SKM-1 (cell line): ENCODE measurements at regions not wholly inside any gene's neighbourhood (a gene's known extent, or its start where the extent isn't known, plus 50 kb on each side); places are given as distances from the start of the nearest gene placed in this dataset.
"Not testable (repeated sequence)": the region's sequence is repeated elsewhere in the genome, so short reads cannot be mapped to it uniquely, and the experiment has no call there.

Source experiments
- DNase-seq: peaks from one replicate; lab custom pipeline; 2025; ENCODE audit not compliant: unreplicated experiment; lab: John Stamatoyannopoulos, UW

DNA sequence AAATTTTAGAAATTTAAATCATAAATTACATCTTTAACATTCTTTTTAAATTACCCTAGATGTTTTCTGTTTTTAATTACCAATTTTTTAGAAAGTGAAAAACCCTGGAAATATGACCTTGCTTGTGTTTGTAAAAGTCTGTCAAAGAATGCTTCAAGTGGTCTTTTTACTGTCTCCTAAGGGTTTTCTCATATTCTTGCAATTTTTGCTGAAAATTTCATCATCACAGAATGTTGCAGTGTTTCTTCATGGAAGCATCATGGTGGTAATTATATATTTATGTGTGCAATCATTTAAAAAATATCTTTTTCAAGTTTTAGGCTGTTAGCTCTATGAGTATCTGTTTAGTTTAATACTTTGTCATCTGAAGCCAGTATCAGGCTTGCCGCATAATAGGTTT is 178.2 kb downstream of the HDGFL1 start:
- DNase-seq, result no peak

DNA sequence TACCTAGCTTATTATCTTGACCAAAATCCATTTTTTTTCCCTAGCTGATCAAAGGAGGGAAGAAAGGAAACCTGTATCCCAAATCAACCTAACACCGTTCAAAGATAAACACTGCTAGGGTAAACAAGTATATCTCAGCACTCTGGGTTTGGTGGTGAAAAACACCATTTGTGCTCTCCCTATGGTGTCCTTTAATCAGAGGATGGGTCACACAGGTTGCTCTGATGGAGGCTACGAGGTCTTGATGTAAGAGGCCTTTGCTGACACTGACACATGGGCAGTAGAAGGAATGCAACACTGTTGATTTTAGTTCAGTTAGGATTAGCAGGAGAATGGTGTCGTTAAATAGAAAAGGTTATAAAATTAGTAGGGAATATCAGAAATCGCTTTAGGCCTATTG is 179.3 kb downstream of the HDGFL1 start:
- no peak for DNase-seq

DNA sequence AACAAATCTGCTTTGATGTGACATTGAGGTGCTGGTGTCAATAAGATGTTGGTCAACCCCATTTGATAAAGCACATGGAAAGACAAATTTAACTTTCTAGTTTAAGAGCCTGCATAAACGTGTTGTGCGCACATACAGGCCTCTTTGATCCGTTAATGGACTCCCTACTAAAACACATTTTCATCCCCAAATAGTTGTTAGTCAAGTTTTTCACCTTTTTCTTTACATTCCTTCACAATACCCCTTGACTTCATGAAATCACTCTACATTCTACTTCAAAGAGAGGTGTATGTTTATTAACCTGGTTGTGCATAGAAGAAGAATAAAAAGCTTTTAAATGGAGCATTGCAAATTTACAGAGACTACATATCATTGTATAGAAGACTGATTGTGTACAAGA is 180.3 kb downstream of the HDGFL1 start:
- DNase-seq, result no peak

DNA sequence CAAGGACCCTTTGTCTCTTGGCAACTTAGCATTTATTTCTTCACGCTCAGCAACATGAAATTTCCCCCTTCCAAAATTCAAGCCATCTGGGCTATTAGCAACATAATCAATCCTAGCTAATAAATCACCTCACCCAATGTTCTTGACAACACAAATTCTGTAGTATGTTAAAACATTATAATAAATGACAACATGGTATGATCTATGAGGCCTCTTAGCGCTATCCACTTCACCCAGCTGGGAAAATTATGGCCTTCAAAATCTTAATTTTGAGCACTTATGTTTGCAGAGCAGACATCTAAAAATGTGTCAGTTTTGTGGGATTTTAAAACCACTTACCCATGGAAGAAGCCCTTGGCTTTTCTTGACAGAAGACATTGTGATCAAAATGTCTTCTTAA is 181.9 kb downstream of the HDGFL1 start:
- no peak for DNase-seq

DNA sequence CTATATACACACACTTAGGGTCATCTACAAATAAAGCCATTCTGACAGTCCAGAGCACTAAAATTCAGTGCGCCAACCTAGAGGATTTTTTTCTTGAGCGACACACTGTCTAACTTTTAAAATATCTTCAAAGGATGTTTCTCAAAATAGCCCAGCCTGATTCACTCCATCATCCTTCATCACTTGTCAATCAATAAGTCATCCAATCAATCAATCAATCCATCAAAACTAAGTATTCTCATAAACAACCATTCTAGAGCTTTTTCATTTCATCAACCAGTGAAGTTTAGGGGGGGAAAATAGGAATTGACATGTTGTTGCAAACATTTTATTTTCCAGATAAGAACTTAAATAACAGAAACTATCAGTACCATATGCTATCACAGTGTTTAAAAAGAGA is 183.2 kb downstream of the HDGFL1 start:
- no peak for DNase-seq

DNA sequence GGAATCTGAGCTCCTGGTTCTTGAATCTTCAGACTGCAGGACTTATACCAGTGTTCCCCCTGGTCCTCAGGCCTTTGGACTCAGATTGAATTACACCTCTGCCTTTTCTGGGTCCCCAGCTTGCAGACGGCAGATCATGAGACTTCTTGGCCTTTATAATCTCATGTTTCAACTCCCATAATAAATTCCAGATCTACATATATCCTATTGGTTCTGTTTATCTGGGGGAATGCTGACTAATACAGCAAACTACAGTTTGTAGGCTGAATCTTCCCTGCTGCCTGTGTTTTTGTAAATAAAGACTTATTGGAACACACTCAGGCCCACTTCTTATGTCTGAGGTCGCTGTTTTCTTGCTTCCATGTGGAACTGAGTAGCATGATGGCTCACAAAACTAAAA is 184.7 kb downstream of the HDGFL1 start:
- no peak for DNase-seq

DNA sequence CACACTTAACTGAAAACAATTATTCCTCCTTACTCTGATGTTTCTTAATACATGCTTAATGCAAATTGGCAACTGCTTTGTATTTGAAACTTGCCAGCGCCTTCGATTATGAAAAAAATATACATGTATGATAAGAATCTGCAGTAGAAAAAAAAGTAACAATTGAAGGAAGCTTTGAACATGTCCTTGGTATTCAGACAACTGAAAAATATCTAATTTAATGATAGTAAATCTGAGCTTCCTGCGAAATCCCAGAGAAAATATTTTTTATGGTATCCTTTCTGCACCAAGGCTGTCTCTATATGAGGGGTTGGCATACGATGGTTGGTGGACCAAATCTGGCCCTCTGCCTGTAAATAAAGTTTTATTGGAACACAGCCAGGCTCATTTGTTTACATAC is 186.2 kb downstream of the HDGFL1 start:
- DNase-seq, result no peak

DNA sequence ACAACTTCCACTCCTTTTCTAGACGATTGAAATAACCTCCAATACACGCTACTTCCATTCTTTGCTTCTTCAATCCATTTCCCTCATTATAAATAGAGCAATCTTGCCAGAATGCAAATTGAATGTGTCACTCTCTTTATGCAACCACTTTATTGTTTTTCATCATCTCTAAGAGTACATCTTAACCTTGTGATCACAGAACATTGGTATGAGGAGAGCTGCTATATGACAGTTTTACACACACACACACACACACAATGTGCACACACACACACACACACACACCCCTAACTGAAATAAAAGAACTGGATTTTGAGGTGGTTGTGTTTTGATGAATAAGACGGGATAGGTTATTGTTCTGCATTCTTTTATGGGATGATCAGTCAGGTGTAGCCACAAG is 187.0 kb downstream of the HDGFL1 start:
- no peak for DNase-seq

DNA sequence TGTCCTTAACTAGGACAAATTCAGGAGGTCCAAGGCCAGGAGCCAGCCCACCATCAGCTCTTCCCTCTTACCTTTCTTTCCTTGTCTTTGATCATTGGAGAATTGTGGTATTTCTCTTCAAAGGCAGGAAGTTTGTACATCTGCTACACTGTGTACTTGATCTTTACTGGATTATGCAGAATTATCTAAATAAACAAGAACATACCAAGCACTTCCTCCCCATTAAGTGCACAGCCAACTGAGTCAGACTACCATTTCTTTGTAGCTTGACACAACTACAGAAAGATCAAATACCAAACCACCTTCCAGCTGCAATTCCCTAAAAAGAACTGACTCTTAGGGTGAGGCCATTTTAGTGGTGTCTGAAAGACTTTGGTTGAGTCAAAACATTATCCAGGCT is 195.1 kb downstream of the HDGFL1 start:
- DNase-seq, result no peak

DNA sequence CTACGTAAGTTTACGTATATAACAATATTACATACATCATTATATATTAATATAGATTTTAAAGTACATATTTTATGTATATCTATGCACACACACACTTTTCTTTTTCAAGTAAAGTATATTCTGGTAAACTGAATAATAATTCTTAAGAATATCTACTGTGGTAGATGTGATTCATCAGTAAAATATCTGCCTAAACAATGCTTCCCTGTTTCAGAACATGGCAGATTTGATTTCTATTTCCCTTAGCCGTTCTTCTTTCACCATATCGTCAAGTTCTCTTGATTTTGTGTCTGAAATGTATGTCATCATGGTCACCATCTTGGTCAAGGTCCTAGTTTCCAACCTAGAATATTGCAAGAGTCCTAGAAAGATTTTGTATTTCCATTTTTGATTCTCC is 195.6 kb downstream of the HDGFL1 start:
- DNase-seq, result no peak

DNA sequence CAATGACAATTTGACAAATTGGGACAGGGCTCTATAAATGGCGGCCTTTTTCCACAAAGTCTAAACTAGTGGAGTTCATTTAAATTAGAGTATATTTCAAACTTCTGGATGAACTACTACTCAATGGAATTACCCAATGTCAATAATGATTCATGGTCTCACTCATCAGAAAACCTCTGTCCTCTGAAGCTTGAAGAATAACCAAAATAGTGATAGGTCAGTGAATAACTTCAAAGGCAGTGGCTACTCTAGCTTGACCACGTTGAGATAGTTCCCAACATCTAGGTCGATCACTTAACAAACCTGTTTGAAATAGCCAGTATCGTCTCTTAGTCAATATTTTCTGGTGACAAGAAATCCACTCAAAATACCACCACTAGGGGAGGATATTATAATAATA is 197.6 kb downstream of the HDGFL1 start:
- DNase-seq, result no peak

DNA sequence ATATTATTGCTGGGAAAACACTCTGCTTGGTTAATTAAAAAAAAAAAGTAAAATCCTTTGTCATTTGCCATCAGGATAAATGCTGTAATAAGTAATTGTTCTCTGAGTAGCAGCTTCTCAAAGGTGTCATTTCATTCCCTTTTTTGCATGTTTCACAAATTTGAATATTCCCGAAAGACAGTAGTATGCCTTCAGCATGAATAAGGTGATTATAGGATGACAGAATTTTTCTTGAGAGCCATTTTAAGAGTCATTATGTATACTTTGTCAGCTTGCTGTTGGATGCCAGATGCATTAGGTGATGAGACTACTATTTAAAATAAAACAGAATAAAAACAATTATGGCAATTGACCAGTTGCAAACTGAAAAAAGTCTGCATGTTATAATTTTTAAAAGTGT is 200.7 kb downstream of the HDGFL1 start:
- no peak for DNase-seq

DNA sequence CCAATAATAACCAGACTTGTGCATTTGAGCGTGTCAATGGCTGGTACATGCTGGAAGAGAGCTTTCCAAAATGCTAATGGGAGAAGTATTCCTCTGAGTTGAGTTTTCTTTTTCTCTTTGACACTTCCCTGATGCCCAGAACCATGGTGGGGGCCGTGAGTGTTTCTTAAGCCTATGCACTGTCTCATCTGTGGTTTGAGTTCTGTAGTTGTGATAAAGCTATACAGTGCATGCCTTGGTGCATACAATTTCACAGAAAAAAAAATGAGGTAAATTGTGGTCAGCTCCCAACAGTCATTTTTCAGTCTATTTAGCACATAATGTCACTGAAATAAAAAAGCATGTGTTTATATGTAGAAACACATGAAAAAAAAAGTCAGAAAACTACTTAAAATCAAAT is 204.8 kb downstream of the HDGFL1 start:
- no peak for DNase-seq

DNA sequence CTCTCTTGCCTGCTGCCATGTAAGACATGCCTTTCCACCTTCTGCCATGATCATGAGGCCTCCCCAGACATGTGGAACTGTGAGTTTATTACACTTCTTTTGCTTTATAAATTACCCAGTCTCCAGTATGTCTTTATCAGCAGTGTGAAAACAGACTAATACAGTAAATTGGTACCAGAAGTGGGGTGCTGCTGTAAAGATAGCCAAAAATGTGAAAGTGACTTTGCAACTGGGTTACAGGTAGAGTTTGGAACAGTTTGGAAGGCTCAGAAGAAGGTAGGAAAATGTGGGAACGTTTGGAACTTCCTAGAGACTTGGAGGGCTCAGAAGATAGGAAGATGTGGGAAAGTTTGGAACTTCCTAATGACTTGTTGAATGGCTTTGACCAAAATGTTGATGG is 209.1 kb downstream of the HDGFL1 start:
- DNase-seq, result not testable (repeated sequence)

DNA sequence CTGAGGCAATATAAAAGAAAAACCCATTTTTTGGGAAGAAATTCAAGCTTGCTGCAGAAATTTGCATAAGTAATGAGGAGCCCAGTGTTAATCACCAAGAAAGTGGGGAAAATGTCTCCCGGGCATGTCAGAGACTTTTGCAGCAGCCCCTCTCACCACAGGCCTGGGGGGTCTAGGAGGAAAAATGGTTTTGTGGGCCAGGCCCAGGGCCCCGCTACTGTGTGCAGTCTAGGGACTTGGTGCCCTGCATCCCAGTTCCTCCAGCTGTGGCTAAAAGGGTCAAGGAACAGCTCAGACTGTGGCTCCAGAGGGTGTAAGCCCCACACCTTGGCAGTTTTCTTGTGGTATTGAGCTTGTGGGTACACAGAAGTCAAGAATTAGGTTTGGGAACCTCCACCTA is 209.7 kb downstream of the HDGFL1 start:
- DNase-seq, result no peak

DNA sequence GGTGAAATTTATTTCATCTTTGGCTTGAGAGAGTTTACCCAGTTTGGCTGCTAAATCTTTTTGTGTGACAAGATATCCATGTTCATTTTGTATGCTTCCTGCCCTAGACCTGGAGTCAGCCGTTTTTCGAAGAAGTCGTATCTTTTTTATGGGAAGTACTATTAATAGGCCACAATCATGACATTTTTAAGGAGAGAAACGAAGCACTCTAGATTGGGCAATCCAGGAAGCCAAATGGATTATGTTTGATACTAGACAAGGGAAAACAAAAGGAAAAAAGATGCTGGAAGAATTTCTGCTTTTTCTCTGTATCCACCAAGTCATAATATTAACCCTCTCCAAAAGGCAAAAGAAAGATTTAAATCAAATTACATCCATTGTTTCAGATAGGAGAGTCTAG is 214.6 kb downstream of the HDGFL1 start:
- DNase-seq, result no peak

DNA sequence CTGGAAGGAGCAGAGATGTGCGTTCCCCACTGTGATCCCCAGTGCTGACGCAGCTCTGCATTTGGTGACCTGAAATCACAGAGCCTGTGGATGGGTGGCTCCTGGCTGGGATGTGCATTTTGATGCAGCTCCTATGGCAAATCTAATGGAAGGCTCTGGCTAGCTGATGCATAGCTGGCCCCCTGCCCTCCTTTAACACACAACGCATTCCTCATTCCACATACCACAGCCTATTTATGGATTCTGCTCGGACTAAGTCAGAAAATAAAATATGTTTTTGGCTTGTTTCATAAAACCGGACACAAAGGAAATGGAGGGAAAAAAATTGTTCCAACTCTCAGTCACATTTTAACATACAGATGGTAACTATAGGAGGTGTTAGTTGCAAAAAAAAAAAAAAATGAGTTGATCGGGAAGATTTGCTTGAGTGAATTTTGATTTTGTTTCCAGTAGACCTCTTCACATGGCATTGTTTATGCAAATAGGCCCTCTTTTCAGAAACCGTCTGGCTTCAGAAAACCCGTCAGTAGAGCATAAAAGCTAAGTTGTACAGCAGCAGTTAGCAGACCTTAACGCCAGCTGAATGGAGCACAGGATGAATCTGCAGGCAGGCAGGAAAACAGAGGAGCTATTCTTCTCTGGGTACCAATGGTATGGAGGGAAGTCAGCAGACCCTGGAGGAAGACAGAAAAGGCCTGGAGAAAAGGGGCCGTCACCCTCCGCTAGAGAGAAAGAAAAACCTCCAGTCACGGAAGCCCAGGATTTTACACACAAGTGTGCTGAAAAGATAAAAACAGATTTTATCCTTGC is 215.4 kb downstream of the HDGFL1 start:
- no peak for DNase-seq

DNA sequence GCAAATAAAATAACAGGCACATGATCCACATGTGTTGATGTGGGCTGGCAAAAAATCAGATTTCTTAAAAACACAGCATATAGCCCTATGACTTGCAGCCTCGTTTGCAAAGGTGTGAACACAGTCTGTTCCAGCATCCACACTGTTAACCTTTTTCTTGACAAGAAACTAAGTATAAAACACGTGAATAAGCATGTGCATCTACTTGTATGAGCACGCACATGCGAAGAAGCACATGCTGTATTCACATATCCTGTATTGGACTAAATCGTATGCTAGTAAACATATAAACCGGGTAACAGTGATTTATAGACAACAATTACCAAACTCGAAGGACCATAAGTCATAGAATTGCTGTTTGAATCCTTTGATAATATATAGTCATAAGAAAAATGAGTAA is 218.7 kb downstream of the HDGFL1 start:
- DNase-seq, result no peak

DNA sequence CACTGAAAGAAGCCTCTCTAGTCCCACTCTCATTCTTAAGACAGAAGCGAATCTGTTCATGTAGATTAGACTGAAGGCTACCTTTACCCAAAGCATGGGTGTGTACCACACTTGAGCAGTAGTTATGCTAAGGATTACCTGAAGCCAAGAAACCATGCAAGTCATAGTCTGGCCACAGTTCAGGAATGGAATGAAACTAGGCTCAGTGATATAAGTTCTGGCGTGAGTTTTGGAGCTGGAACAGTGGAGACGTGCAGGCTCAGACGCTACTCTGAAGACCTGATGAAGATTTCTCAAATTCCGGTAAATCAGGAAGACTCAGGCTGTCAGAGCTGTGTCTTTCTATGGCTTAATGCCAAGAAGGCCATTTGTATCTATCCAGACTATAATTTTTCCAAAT is 219.9 kb downstream of the HDGFL1 start:
- no peak for DNase-seq

DNA sequence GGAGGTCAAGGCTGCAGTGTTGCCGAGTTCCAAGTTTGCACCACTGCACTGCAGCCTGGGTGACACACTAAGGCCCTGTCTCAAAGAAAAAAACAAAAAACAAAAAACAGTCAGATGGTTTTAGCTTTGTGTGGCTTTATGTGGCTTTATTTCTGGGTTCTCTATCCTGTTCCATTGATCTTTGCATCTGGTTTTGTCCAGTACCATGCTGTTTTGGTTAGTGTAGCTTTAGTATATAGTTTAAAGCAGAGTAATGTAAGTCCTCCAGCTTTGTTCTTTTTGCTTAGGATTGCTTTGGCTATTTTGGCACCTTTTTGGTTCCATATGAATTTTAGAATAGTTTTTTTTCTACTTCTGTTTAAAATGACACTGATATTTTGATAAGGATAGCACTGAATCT is 225.5 kb downstream of the HDGFL1 start:
- DNase-seq, result no peak

DNA sequence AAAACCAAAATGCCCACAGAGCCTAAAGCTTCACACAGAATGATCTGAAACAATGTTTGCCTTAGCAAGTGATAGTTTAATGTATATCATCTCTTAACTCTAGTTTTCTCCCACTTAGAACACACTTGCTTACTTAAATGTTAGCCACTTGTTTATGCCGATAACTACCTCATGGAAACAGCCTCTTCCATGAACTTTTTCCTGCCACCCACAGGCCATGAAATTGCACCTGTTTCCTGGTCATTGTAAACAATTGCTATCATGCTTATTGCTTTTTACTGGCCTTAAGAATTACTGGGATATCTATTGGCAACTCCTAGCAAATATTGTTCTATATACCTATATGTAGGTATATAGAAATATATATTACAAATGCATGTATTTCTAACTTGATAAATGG is 231.1 kb downstream of the HDGFL1 start:
- no peak for DNase-seq

DNA sequence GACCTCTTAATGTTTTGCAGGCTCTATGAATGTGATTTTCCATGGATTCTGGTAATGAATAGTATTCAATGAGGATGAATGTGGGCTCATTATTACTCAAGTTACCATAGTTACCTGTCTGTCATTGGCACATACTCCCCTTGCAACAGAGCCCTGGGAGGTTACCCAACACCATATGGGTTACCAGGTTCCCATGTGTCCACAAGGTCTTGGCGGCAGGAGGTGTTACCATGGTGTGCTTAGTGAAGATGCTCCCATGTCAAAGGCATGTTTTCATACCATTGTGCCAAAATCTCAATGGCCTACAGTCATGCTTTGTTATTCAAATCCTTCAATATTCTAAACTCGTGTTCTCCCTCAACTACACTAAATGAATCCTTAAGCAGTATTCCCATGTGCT is 232.5 kb downstream of the HDGFL1 start:
- DNase-seq, result no peak

DNA sequence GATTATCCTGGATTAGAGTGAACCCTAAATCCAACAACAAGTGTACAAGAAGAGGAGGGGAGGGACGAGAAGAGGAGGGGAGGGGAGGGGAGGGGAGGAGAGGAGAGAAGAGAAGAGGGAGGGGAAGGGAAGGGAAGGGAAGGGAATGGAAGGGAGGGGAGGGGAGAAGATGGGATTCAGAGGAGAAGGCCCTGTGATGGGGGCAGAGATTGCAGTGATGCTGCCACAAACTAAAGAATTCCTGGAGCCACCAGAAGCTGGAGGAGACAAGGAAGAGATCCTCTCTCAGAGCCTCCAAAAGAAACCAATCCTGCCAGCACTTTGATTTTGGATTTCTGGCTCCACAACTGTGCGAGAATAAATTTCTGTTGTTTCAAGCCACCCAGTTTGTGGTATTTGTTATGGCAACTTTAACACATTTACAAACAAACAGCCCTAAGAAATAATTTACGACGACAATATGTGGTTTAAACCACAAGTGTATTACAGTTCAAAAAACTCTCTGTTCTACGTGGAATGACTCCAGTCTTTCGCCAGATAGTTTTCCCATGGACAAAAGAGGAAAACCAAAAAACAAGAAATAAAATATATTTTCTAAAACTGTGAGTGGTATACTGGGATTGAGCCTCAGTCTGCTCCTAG is 235.4 kb downstream of the HDGFL1 start:
- no peak for DNase-seq
